Activated CD8-positive, alpha-beta memory T cell treated with anti-CD3 and anti-CD28 coated beads for 24 hours (primary cell): ENCODE measurements at regions not wholly inside any gene's neighbourhood (a gene's known extent, or its start where the extent isn't known, plus 50 kb on each side); places are given as distances from the start of the nearest gene placed in this dataset.
"Not testable (repeated sequence)": the region's sequence is repeated elsewhere in the genome, so short reads cannot be mapped to it uniquely, and the experiment has no call there.

Experiments
- DNase-seq: peaks from one replicate; pipeline ENCODE4 v3.0.0-alpha.2; 2020

DNA sequence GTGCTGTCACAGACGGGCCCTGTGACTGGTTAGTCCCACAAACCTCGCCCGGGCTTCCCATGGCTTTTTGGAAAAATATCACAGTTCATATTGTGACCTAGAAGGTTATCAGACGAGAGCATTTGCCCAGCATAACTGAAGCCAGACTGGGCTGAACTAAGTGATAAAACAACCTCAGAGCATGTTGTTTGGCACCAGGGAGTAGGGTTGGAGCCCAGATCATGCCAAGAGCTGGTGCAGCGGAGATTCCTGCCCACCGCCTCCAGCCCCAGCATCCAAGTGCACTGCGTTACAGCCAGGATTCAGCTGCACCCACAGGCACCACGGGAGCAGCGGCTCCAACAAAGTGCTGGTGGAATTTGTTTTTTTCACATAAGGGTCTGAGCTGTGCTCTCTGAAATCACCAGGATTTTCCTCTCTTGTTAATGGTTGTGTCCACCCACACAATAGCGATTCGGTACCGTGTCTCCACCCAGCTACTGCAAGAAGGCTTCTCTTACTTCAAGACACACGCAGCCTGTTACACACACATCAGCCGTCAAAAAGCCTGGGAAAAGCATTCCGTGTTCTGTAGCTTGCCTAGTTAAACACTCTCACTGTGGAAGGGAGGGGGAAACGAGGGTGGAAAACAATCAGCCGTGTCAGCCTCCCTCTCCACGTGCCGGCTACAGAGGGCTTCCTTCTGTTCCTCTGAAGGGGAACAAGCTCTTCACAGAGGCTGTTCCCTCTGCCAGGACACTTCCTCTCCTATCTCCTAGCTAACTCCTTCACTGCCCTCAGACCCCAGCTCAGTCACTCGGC is 273.8 kb downstream of the C16orf95 start:
- no peak for DNase-seq

DNA sequence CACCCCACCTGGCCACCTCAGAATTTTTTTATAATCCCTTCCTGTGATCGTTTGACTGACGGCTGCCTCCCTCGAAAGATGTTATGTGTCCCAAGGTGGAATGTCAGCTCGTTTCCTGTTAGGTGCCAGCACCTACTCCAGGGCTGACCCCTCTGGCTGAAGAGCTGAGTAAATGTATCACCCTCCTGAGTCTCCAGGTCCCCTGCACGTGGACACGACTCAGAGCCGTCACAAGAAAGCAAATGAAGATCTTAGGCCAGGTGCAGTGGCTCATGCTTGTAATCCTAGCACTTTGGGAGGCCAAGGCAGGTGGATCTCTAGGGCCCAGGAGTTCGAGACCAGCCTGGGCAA is 273.2 kb downstream of the C16orf95 start:
- no peak for DNase-seq

GRCh38 chr16:87044829-87045228 is 272.4 kb downstream of the C16orf95 start:
- no peak for DNase-seq

DNA sequence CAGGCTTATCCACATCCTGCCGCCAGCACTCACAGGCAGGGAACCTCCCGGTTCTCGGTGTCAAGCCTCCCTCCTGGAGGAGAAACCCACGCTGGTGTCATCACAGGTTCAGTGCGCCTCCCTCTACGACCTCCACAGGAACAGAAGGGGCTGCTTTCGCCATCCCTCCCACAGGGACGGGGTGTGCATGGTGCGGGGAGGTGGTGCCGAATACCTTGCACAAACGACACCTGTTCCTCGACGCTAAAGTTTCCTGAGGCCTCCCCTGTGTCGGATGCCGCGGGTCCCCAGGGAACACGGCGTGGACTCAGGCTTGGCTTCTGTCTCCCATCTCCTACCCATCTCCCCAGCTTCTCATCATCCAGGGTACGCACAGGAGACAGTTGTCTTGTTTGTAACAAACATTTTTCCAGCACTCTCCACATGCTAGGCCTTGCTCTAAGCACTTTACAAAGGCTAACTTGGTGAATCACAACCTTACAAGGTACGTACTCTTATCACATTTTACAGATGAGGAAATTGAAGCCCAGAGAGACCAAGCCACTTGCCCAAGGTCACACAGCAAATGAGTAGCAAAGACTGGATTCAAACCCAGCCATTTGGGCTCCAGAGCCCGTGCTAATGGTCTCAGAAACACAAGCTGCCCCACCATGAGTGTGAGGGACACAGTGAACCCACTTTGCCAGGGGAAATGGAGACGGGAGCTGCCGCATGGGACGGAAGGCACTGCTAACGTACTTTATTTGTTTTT is 271.6 kb downstream of the C16orf95 start:
- no peak for DNase-seq

GRCh38 chr16:87046235-87046634 is 271.0 kb downstream of the C16orf95 start:
- no peak for DNase-seq

GRCh38 chr16:87047221-87048037 is 269.8 kb downstream of the C16orf95 start:
- no peak for DNase-seq

GRCh38 chr16:87048038-87048729 is 269.0 kb downstream of the C16orf95 start:
- DNase-seq, result no peak

DNA sequence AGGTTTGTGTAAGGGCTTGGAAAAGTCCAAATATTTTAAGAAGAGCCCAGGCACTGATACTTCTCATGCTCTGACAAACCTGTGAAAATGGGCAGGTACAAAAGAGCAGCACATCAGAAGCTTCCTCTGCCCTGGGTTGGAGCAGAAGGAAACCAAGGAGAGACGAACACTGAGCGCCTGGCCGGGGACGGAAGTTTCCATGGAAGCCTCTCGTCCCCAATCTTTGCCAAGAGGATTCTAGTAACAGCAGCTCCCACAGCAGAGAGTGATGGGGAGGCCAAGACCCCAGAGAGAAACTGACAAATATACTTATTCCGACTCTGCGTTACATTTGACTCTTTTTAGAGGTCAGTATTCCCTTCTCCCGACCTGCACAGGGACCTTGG is 268.5 kb downstream of the C16orf95 start:
- DNase-seq, result no peak

DNA sequence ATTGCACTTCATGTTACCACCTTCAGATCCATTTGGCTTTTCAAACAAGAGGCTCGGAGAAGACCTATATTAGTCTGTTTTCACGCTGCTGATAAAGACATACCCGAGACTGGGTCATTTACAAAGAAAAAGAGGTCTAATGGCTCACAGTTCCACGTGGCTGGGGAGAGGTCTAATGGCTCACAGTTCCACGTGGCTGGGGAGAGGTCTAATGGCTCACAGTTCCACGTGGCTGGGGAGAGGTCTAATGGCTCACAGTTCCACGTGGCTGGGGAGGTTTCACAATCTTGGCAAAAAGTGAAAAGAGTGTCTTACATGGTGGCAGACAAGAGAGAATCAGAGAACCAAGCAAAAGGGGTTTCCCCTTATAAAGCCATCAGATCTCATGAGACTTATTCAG is 268.0 kb downstream of the C16orf95 start:
- DNase-seq, result not testable (repeated sequence)

DNA sequence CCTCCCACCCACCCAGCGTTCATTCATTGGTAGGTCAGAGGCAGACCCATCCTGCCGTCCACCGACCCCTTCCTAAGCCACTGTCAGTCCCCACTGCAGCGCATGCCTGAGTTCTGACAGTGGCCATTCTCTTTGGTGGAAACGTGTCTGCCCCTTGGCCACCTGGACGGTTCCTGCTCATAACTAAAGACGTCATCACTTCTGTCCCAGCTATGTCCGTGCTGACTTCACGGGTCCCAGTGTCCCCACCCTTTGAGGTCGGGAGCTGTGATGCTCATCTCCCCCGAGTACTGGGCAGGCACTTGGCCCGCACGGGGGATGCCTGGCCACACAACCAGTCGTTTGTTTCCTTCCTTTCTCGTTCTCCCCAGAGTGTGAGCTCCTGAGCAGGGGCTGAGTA is 267.1 kb downstream of the C16orf95 start:
- DNase-seq, result no peak

DNA sequence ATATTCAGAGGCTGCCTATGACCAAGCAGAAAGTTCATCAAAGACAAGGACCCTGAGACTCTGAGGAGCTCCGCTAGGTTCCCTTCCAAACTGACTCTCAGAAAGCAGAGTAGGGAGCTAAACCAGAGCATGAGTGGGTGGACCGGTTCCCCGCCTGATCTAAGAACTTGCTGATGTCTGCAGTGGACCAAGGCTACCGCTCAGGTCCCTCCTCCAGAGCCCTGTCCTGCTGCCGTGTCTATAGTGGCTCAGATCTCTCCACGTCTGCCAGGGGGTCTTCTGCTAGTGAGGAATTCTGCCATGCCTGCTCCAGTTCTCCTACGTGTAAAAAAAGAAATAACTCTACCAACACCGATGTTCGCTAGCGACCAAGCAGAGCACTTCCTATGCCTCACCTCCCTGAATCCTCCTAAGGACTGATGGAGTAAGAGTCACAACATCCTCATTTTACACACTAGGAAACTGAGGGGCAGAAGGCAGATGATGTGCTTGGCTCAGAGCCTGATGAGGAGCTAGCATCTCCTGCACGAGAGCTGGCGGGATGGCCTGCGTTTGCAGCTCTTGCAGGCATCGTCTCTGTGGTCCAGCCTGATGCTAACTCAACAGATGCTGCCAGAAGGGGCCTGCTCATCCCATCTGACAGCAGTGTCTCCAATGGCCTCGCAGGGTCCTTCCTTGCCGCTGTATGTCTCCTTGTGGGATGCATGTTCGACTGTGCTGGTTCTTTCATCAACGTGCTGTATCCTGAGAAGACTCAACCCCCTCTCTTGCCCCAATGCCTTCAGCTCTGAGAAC is 265.5 kb downstream of the C16orf95 start:
- no peak for DNase-seq

GRCh38 chr16:87052506-87052905 is 264.7 kb downstream of the C16orf95 start:
- DNase-seq, result no peak

DNA sequence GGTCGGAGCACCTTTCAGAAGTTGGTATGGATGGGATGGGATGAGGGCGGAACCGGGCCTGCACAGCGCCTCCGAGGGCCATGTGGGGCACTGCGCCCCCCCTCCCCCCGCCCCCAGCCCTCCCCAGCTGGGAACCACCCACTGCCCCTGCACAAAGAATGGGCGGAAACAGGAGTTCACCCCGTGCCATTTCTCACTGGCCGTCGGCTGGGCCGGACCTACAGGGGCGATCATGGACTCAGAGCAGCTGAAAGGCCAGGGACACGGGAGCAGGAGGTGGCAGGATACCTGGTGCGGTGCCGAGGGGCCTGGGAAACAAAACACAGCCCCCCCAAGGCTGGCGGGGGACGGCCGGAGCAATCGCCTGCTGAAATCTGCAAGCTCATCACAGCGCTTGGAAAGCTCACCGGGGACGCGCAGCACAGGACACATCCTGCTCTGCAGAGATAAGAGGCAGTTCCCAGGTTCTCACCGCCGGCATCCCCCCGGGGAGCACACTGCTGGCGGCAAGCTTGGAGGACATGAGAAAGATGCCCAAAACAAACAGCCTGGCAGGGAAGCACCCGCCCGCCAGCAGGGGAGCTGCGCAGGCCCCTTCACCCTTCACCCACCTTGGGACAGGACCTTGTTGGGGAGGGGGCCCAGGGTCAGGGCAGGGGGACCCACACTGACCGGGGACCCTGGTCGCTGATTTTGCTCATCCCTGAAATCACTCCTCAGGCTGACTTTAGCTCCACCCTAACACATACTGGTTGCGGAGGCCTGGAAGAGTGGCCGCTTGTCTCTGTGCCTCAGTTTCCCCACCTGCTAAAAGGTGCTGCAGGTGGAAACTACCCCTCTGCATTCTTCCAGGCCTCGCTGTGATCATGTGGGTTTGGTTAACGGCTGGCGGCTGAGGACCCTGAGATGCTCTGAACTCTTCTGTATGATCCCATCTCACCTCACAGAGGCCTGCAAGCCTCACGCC is 263.9 kb downstream of the C16orf95 start:
- DNase-seq, result no peak

DNA sequence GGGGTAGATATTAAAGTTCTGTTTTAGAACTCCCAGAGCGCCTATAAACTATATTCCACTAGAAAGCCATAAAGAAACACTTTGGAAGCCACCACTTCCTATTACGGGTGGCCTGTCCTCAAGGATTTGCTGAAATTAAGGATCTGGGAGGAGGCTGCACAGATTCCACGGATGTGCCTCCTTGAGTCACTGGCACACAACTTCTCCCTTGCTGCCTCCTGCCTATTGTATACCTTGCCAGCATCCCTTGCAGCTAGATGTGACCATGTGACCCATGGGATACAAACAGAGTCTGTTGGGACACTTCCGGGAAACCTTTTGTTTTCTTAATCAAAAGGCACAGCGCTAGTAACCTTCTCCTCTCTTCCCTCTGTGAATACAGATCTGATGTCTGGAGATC is 263.0 kb downstream of the C16orf95 start:
- no peak for DNase-seq

DNA sequence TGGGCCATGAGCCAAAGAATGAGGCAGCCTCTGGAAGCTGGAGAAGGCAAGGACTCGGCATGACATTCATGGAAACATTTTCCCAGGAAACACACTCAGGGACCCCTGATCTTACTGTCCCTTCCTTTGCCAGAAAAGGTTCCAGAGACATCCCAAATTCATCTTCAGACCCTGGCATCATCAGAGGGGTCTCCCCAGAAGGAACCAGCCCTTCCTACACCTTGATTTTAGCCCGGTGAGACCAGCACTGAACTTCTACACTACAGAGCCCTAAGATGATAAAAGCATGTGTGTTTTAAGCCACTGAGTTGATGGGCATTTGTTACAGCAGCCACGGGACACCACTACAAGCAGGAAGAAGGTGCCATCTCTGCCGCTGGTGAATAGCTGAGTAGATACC is 262.3 kb downstream of the C16orf95 start:
- DNase-seq, result no peak

DNA sequence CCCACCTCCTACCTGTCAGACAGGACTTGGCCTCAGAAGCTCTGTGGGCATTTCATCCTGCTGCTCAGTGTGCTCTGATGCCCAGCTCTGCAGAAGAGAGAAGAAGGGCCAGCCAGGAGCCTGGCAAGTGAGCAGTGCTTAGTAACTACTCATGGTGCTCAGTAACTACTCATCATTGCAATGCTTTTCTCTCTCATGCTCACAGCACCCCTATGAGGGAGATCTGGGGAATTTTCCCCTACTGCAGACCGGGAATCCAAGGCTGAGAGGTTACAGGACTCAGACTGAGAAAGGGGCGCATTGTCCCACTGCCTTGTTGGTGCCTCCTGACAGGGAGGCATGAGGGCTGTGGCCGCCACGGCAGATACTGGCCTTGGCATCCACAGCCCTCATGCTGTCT is 261.1 kb downstream of the C16orf95 start:
- no peak for DNase-seq

- DNase-seq, result no peak
Measured at GRCh38 chr16:87056551-87056950, 260.6 kb downstream of the C16orf95 start.

DNA sequence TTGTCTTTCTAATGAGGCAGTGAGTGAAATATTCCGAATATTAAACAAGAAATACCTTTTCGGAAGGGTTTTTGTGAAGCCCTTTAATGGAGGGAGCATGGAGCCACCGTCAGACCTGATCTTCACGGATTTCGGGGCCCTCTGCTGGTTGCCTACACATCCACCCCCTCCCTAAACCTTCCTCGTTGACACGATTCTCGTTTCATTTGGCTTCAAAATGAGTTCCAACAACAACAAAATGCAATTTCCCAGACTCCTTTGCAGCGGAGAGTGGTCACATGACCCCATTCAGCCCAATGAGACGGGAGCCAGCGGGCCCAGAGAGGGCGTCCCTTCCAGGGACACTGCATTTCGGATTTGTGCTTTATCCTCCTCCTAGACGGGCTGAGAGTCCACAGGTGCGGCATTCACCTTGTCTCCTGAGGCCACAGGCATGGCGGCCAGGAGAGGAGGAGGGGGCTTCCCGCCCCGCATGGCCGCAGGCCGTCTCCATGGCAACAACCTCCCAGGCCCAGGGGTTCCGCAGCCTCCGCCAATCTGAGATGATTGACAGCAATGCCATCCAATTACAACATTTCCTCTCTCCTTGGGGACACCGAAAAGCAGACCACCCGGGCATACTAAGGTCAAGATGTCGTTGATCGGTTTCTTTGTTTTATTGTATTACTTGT is 259.8 kb downstream of the C16orf95 start:
- DNase-seq, result no peak

DNA sequence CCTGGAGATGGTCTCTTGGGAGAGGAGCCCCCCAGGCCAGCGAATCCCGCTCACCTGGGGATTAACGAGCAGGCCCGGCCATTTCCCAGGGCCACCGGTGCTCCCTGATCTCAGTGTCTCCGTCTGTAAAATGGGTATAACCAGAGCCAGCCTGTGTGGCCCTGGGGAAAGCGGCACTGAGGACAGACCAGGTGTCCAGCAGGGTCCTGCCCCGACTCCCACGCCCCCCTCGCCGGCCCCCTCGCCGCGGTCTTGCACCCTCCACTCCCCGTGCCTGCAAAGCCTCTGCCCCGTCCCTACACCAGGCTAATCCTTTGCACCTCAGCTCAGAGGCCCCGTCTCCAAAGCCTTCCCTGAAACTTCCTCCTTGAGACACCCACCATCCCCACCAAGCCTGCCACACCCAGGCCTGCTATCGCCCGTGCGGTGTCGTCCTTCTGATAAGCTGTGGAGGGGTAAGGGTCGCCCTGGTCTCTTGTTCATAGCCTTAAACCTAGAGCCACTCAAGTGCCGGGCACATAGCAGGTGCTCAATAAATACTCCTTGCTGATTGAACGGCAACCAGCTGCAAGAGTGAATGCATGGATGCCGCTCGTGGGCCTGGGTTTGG is 259.1 kb downstream of the C16orf95 start:
- no peak for DNase-seq

- no peak for DNase-seq
Measured at GRCh38 chr16:87058728-87059250, 258.4 kb downstream of the C16orf95 start.
